Neuronal stem cell (in vitro differentiated cells): ENCODE measurements at regions not wholly inside any gene's neighbourhood (a gene's known extent, or its start where the extent isn't known, plus 50 kb on each side); places are given as distances from the start of the nearest gene placed in this dataset.
A peak's percentile ranks its signal among the peaks of the same experiment; 100 is the strongest.

Experiments
- DNase-seq: peaks from one replicate; pipeline ENCODE4 v3.0.0-alpha.2; 2013; ENCODE audit warnings: low spot score
- H2AFZ ChIP-seq: one replicate; pipeline ENCODE4 v1.6.1; 2013; ENCODE audit warnings: mild to moderate bottlenecking, low read length, inconsistent platforms
- H2AK5ac ChIP-seq: 2 replicates; pipeline ENCODE4 v1.6.1; 2013; ENCODE audit warnings: low read depth, mild to moderate bottlenecking, inconsistent platforms, low read length, moderate library complexity, mixed read lengths
- H2BK120ac ChIP-seq: 2 replicates; pipeline ENCODE4 v1.6.1; 2013; ENCODE audit warnings: low read depth, mild to moderate bottlenecking, inconsistent platforms, low read length, moderate library complexity, mixed read lengths
- H2BK12ac ChIP-seq: one replicate; pipeline ENCODE4 v1.6.1; 2013; ENCODE audit warnings: low read length, inconsistent platforms
- H2BK15ac ChIP-seq: 2 replicates; pipeline ENCODE4 v1.6.1; 2013; ENCODE audit warnings: mild to moderate bottlenecking, low read length, inconsistent platforms, mixed read lengths
- H2BK5ac ChIP-seq: one replicate; pipeline ENCODE4 v1.6.1; 2013; ENCODE audit warnings: inconsistent platforms, mild to moderate bottlenecking, low read length, moderate library complexity
- H3K14ac ChIP-seq: one replicate; pipeline ENCODE4 v1.6.1; 2013; ENCODE audit warnings: low read length, inconsistent platforms
- H3K18ac ChIP-seq: 2 replicates; pipeline ENCODE4 v1.6.1; 2013; ENCODE audit warnings: low read length, inconsistent platforms
- H3K23ac ChIP-seq: 2 replicates; pipeline ENCODE4 v1.6.1; 2013; ENCODE audit warnings: low read depth, mild to moderate bottlenecking, mixed read lengths, low read length, inconsistent platforms; ENCODE audit not compliant: poor library complexity
- H3K27ac ChIP-seq: replicated peaks from 3 replicates; pipeline ENCODE4 v1.5.1; 2013; ENCODE audit warnings: low read length, inconsistent platforms
- H3K27me3 ChIP-seq, 3 experiments: 2 replicates each; pipeline ENCODE4 v1.6.1; 2013; ENCODE audit warnings: low read length in 3 of 3, mild to moderate bottlenecking in 2 of 3, inconsistent platforms in 1 of 3, low read depth in 1 of 3, mixed read lengths in 1 of 3, moderate library complexity in 1 of 3; ENCODE audit not compliant: control insufficient read depth in 3 of 3, insufficient read depth in 3 of 3
- H3K36me3 ChIP-seq, 2 donors: replicated peaks in 1 of 2; 2 replicates each; pipeline ENCODE4 v1.6.1; 2013; ENCODE audit warnings: low read length in 2 of 2; ENCODE audit not compliant: control insufficient read depth in 2 of 2, insufficient read depth in 2 of 2
- H3K4ac ChIP-seq: 2 replicates; pipeline ENCODE4 v1.6.1; 2013; ENCODE audit warnings: inconsistent platforms, mild to moderate bottlenecking, low read length, moderate library complexity
- H3K4me1 ChIP-seq, 2 donors: 1 replicate in 1 of 2; 2 replicates in 1 of 2; pipeline ENCODE4 v1.6.1; 2013; ENCODE audit warnings: low read length in 2 of 2, low read depth in 1 of 2; ENCODE audit not compliant: control insufficient read depth in 2 of 2, insufficient read depth in 1 of 2
- H3K4me2 ChIP-seq: one replicate; pipeline ENCODE4 v1.6.1; 2013; ENCODE audit warnings: mild to moderate bottlenecking, low read length, inconsistent platforms; ENCODE audit not compliant: insufficient read depth, poor library complexity, severe bottlenecking
- H3K4me3 ChIP-seq, 2 donors: 2 replicates each; pipeline ENCODE4 v1.5.1; 2013; ENCODE audit warnings: low read length in 2 of 2, mild to moderate bottlenecking in 2 of 2, inconsistent platforms in 1 of 2, moderate library complexity in 1 of 2
- H3K79me1 ChIP-seq: one replicate; pipeline ENCODE4 v1.6.1; 2013; ENCODE audit warnings: low read depth, mild to moderate bottlenecking, inconsistent platforms, low read length, moderate library complexity
- H3K9ac ChIP-seq: one replicate; pipeline ENCODE4 v1.6.1; 2013; ENCODE audit warnings: mild to moderate bottlenecking, low read depth, low read length, inconsistent platforms; ENCODE audit not compliant: poor library complexity
- H3K9me3 ChIP-seq, 2 donors: replicated peaks in 1 of 2; 2 replicates each; pipeline versions ENCODE3 to v1.6.1; 2013; ENCODE audit warnings: low read length in 2 of 2, mild to moderate bottlenecking in 2 of 2, inconsistent platforms in 1 of 2, low read depth in 1 of 2, mixed read lengths in 1 of 2, moderate library complexity in 1 of 2; ENCODE audit not compliant: control insufficient read depth in 2 of 2, insufficient read depth in 1 of 2
- H4K8ac ChIP-seq: one replicate; pipeline ENCODE4 v1.6.1; 2013; ENCODE audit warnings: low read depth, mild to moderate bottlenecking, inconsistent platforms, low read length, moderate library complexity
- H4K91ac ChIP-seq: one replicate; pipeline ENCODE4 v1.6.1; 2013; ENCODE audit warnings: low read length, low read depth, mild to moderate bottlenecking, inconsistent platforms; ENCODE audit not compliant: poor library complexity
- WGBS, 2 donors: extraction: QIAGEN DNeasy Blood & Tissue Kit; methylation state at CpG; one replicate each; pipeline ENCODE4 v1.1.7; 2013; ENCODE audit warnings: missing lambda C conversion rate in 2 of 2, mixed read lengths in 1 of 2; ENCODE audit not compliant: insufficient read length in 2 of 2, insufficient replicate concordance in 1 of 2; ENCODE audit errors: extremely low coverage in 2 of 2; 5-methylcytosine and 5-hydroxymethylcytosine counted together

GRCh38 chr15:94882071-94882712 is 650.8 kb downstream of the MCTP2 start:
- no peak overlapping the region for H2BK120ac ChIP-seq
- H2BK15ac ChIP-seq: no peak overlapping the region
- no peak overlapping the region for H3K4ac ChIP-seq
- no peak overlapping the region for H3K9ac ChIP-seq
- no peaks in the 10 kb centered on the region for H3K36me3 ChIP-seq
- H3K9me3 ChIP-seq: peaks cover 0 to 2% of the 10 kb centered on the region in 2 donors
- H3K4me1 ChIP-seq: no peaks in the 10 kb centered on the region
- no peak for DNase-seq
- H3K18ac ChIP-seq: no peak overlapping the region
- H3K23ac ChIP-seq: no peak overlapping the region
- H2AK5ac ChIP-seq: no peak overlapping the region
- WGBS, 2 donors: no CpG with 5 or more reads among the region's 10 CpGs
- no peak overlapping the region for H3K4me3 ChIP-seq
- no peak overlapping the region for H4K8ac ChIP-seq
- no peak overlapping the region for H2AFZ ChIP-seq
- no peak overlapping the region for H4K91ac ChIP-seq
- no peak overlapping the region for H3K27ac ChIP-seq
- H3K27me3 ChIP-seq: no peaks in the 10 kb centered on the region
- no peak overlapping the region for H3K4me2 ChIP-seq
- H2BK12ac ChIP-seq: no peak overlapping the region
- H2BK5ac ChIP-seq: no peak overlapping the region
- no peaks in the 10 kb centered on the region for H3K79me1 ChIP-seq
- peak overlapping the region; percentile 73 for H3K14ac ChIP-seq

- H2BK15ac ChIP-seq: no peak overlapping the region
- H3K4ac ChIP-seq: no peak overlapping the region
- no peak for DNase-seq
- no peak overlapping the region for H3K14ac ChIP-seq
- H3K4me2 ChIP-seq: no peak overlapping the region
- no peak overlapping the region for H2AFZ ChIP-seq
- H3K9ac ChIP-seq: no peak overlapping the region
- H4K91ac ChIP-seq: no peak overlapping the region
- no peak overlapping the region for H2BK5ac ChIP-seq
- H3K79me1 ChIP-seq: no peaks in the 10 kb centered on the region
- no peaks in the 10 kb centered on the region for H3K9me3 ChIP-seq
- H2BK12ac ChIP-seq: no peak overlapping the region
- no peak overlapping the region for H2BK120ac ChIP-seq
- H3K23ac ChIP-seq: no peak overlapping the region
- H3K27ac ChIP-seq: no peak overlapping the region
- no peaks in the 10 kb centered on the region for H3K36me3 ChIP-seq
- H3K4me3 ChIP-seq: no peak overlapping the region
- H4K8ac ChIP-seq: no peak overlapping the region
- no peaks in the 10 kb centered on the region for H3K27me3 ChIP-seq
- no peaks in the 10 kb centered on the region for H3K4me1 ChIP-seq
- no peak overlapping the region for H2AK5ac ChIP-seq
- no peak overlapping the region for H3K18ac ChIP-seq
These were observed 656.0 kb downstream of the MCTP2 start for GRCh38 chr15:94887391-94887790.

- H3K9ac ChIP-seq: no peak overlapping the region
- H3K4me1 ChIP-seq: no peaks in the 10 kb centered on the region
- H3K9me3 ChIP-seq: no peaks in the 10 kb centered on the region
- H3K4me3 ChIP-seq: no peak overlapping the region
- no peak overlapping the region for H2BK5ac ChIP-seq
- no peaks in the 10 kb centered on the region for H3K27me3 ChIP-seq
- no peak overlapping the region for H3K4ac ChIP-seq
- H3K18ac ChIP-seq: no peak overlapping the region
- no peak overlapping the region for H2AK5ac ChIP-seq
- H2AFZ ChIP-seq: no peak overlapping the region
- H3K4me2 ChIP-seq: no peak overlapping the region
- H4K8ac ChIP-seq: no peak overlapping the region
- no peak overlapping the region for H2BK120ac ChIP-seq
- no peaks in the 10 kb centered on the region for H3K79me1 ChIP-seq
- no peak overlapping the region for H2BK12ac ChIP-seq
- no peak overlapping the region for H3K14ac ChIP-seq
- no peaks in the 10 kb centered on the region for H3K36me3 ChIP-seq
- no peak overlapping the region for H4K91ac ChIP-seq
- H3K23ac ChIP-seq: no peak overlapping the region
- DNase-seq: no peak
- no peak overlapping the region for H3K27ac ChIP-seq
- no peak overlapping the region for H2BK15ac ChIP-seq
- no CpG with 5 or more reads among the region's 5 CpGs for WGBS, 2 donors
These were observed 657.8 kb downstream of the MCTP2 start for GRCh38 chr15:94889153-94889552.

GRCh38 chr15:94893091-94893490 is 661.7 kb downstream of the MCTP2 start:
- Histone ChIP-seq H3K4me1 (no peaks in the 10 kb centered on the region), H2AFZ (no peak overlapping the region), H3K9ac (no peak overlapping the region), H3K9me3 (no peaks in the 10 kb centered on the region), H3K27me3 (no peaks in the 10 kb centered on the region), H3K4me3 (no peak overlapping the region), H2BK5ac (no peak overlapping the region), H3K79me1 (no peaks in the 10 kb centered on the region), H4K91ac (no peak overlapping the region), H4K8ac (no peak overlapping the region), H3K18ac (no peak overlapping the region), H2BK12ac (no peak overlapping the region), H3K4ac (no peak overlapping the region), H3K27ac (no peak overlapping the region), H3K36me3 (no peaks in the 10 kb centered on the region), H3K4me2 (no peak overlapping the region), H2BK15ac (no peak overlapping the region), H2BK120ac (no peak overlapping the region), H3K14ac (no peak overlapping the region), H3K23ac (no peak overlapping the region), H2AK5ac (no peak overlapping the region)
- DNase-seq: no peak
